ENCODE measurements at regions not wholly inside any gene's neighbourhood (a gene's known extent, or its start where the extent isn't known, plus 50 kb on each side); places are given as distances from the start of the nearest gene placed in this dataset.

- TF ChIP-seq CTCF (IDR thresholded peaks at IDR 0.05) (no peak), EP300 (IDR thresholded peaks at IDR 0.05) (no peak), POLR2A (IDR thresholded peaks at IDR 0.05; ENCODE audit: low read depth) (no peak), POLR2AphosphoS5 (IDR thresholded peaks at IDR 0.05) (no peak)
These were observed 178.4 kb downstream of the MBOAT1 start for GRCh38 chr6:20033697-20034407.

Measured in esophagus muscularis mucosa (tissue), 4 donors.